Endothelial cell of umbilical vein (primary cell): ENCODE measurements at regions not wholly inside any gene's neighbourhood (a gene's known extent, or its start where the extent isn't known, plus 50 kb on each side); places are given as distances from the start of the nearest gene placed in this dataset.

Source experiments
- BruUV-seq: library from RNA; stranded (reverse); fragments of 400-500 nt; replicated peaks from 2 replicates; lab custom pipeline; 2021; lab: Mats Ljungman, UMichigan
- CTCF ChIA-PET: fragments of 300-600, 350-600 bp; sonication (Branson Sonifier 250); formaldehyde crosslinking; loops from one replicate; lab custom pipeline; 2021; ENCODE audit warnings: antibody characterized with exemption, inconsistent platforms; lab: Charles Lee
- POLR2A ChIA-PET: fragments of 300-600, 350-600 bp; sonication (Branson Sonifier 250); formaldehyde crosslinking; loops from one replicate; lab custom pipeline; 2021; ENCODE audit warnings: antibody characterized with exemption, inconsistent platforms; lab: Charles Lee
- DNase-seq: peaks from one replicate; pipeline ENCODE4 v3.0.0-alpha.2; 2011; ENCODE audit warnings: low read depth, low spot score
- FAIRE-seq: peaks from 2 replicates; lab custom pipeline; 2011; peaks lifted over from hg19 to GRCh38; lab: Jason Lieb, UNC
- H2AFZ ChIP-seq: 2 replicates; pipeline ENCODE4 v1.6.0; 2012; ENCODE audit warnings: low read depth, low read length, control low read depth, inconsistent platforms
- H3K27ac ChIP-seq: 2 replicates; pipeline ENCODE4 v1.5.1; 2011; ENCODE audit warnings: low read depth, mild to moderate bottlenecking, control low read depth, low read length, moderate library complexity; ENCODE audit not compliant: insufficient read depth
- H3K27me3 ChIP-seq, 2 experiments: 2 replicates each; pipeline versions ENCODE4 v1.6.0 to v1.6.1; 2011; ENCODE audit warnings: low read length in 2 of 2, mixed read lengths in 1 of 2; ENCODE audit not compliant: control insufficient read depth in 2 of 2, insufficient read depth in 2 of 2
- H3K36me3 ChIP-seq, 2 experiments: 2 replicates in 1 of 2; 3 replicates in 1 of 2; pipeline ENCODE4 v1.5.1; 2011; ENCODE audit warnings: low read length in 2 of 2, mild to moderate bottlenecking in 1 of 2, moderate library complexity in 1 of 2; ENCODE audit not compliant: control insufficient read depth in 2 of 2, insufficient read depth in 2 of 2; ENCODE audit errors: extremely low read depth in 1 of 2
- H3K4me1 ChIP-seq: 3 replicates; pipeline ENCODE4 v1.5.1; 2011; ENCODE audit warnings: mild to moderate bottlenecking, low read length; ENCODE audit not compliant: control insufficient read depth, insufficient read depth; ENCODE audit errors: extremely low read depth
- H3K4me2 ChIP-seq: 2 replicates; pipeline ENCODE4 v1.6.1; 2011; ENCODE audit warnings: low read length, control low read depth, mixed read lengths; ENCODE audit not compliant: insufficient read depth
- H3K4me3 ChIP-seq, 3 experiments: fragments of 200-600 bp in 1 of 3; sonication (generic), shearing (Covaris generic) in 1 of 3; replicated peaks in 1 of 3; 2 replicates each; pipeline ENCODE4 v1.5.1; 2011 to 2016; ENCODE audit warnings: control low read depth in 3 of 3, low read length in 3 of 3, mild to moderate bottlenecking in 2 of 3, inconsistent platforms in 1 of 3, low read depth in 1 of 3, moderate library complexity in 1 of 3; ENCODE audit not compliant: insufficient read depth in 1 of 3
- H3K79me2 ChIP-seq: 2 replicates; pipeline ENCODE4 v1.6.0; 2012; ENCODE audit warnings: low read length, inconsistent platforms; ENCODE audit not compliant: control insufficient read depth, insufficient read depth
- H3K9ac ChIP-seq: replicated peaks from 2 replicates; pipeline ENCODE3; 2011; ENCODE audit warnings: low read length, control low read depth; ENCODE audit not compliant: insufficient read depth; ENCODE audit errors: extremely low read depth
- H3K9me1 ChIP-seq: replicated peaks from 3 replicates; pipeline ENCODE4 v1.6.0; 2011; ENCODE audit warnings: mild to moderate bottlenecking, low read length; ENCODE audit not compliant: control insufficient read depth, insufficient read depth; ENCODE audit errors: extremely low read depth
- H3K9me3 ChIP-seq: replicated peaks from 2 replicates; pipeline ENCODE4 v1.5.1; 2012; ENCODE audit warnings: low read length, inconsistent platforms; ENCODE audit not compliant: control insufficient read depth, insufficient read depth
- H4K20me1 ChIP-seq: replicated peaks from 2 replicates; pipeline ENCODE3; 2011; ENCODE audit warnings: mild to moderate bottlenecking, low read length; ENCODE audit not compliant: control insufficient read depth, insufficient read depth; ENCODE audit errors: extremely low read depth
- EZH2 ChIP-seq: IDR thresholded peaks from 2 replicates; pipeline ENCODE4 v1.6.1; 2012; ENCODE audit warnings: borderline replicate concordance, low read depth, mild to moderate bottlenecking, moderate library complexity, low read length, inconsistent platforms; ENCODE audit not compliant: severe bottlenecking
- FOS ChIP-seq: IDR thresholded peaks from 2 replicates; pipeline ENCODE4 v1.6.1; 2011; ENCODE audit warnings: mild to moderate bottlenecking, low read length, moderate library complexity, borderline replicate concordance; ENCODE audit not compliant: insufficient read depth
- GATA2 ChIP-seq: IDR thresholded peaks from 2 replicates; pipeline ENCODE4 v1.7.0; 2011; ENCODE audit warnings: low read depth, mild to moderate bottlenecking, moderate library complexity, mixed read lengths, low read length; ENCODE audit not compliant: insufficient read length, insufficient read depth
- JUN ChIP-seq: IDR thresholded peaks from 2 replicates; pipeline ENCODE4 v1.6.1; 2011; ENCODE audit warnings: borderline replicate concordance, low read depth; ENCODE audit not compliant: insufficient read length, insufficient read depth
- MAX ChIP-seq: IDR thresholded peaks from 2 replicates; pipeline ENCODE4 v1.6.1; 2011; ENCODE audit not compliant: insufficient read depth, insufficient read length
- MYC ChIP-seq: IDR thresholded peaks from one replicate; pipeline ENCODE4 v1.6.1; 2011; ENCODE audit warnings: mild to moderate bottlenecking, low read depth, low read length
- POLR2A ChIP-seq: IDR thresholded peaks from 2 replicates; pipeline ENCODE4 v1.6.1; 2012; ENCODE audit warnings: low read depth, mild to moderate bottlenecking, control low read depth, low read length
- POLR2AphosphoS5 ChIP-seq: IDR thresholded peaks from 2 replicates; pipeline ENCODE4 v1.6.1; 2012; ENCODE audit warnings: low read depth, mild to moderate bottlenecking, control low read depth, low read length, moderate library complexity; ENCODE audit not compliant: insufficient read depth
- dilution Hi-C: fragments of 300-500 bp; cut with MboI; formaldehyde crosslinking; loops from one replicate; pipeline ENCODE4 v1.15.0; 2019; ENCODE audit warnings: low sequenced_read_pairs; ENCODE audit not compliant: extremely low pct_ligation_motif_present
- intact Hi-C: fragments of 100-400 bp; cut with micrococcal nuclease; formaldehyde crosslinking; loops from one replicate; pipeline ENCODE4 v1.10.0; 2022
- TF ChIP-seq, protein P1 (sequence below), 2 donors: IDR thresholded peaks; 1 replicate in 1 of 2; 2 replicates in 1 of 2; pipeline ENCODE4 v1.5.1; 2011; ENCODE audit warnings: low read length in 2 of 2, mild to moderate bottlenecking in 2 of 2, moderate library complexity in 2 of 2, control low read depth in 1 of 2, inconsistent platforms in 1 of 2, low read depth in 1 of 2; ENCODE audit not compliant: insufficient read depth in 1 of 2; ENCODE audit errors: extremely low read depth in 1 of 2

GRCh38 chr5:57411982-57412381 is 70.6 kb downstream of the ACTBL2 start:
- no peaks in the 10 kb centered on the region for H3K9me1 ChIP-seq
- FAIRE-seq: no peak
- no peaks in the 10 kb centered on the region for H4K20me1 ChIP-seq
- intact Hi-C loops (no loop called here), dilution Hi-C loops (no loop called here)
- H3K36me3 ChIP-seq: no peaks in the 10 kb centered on the region
- no peaks in the 10 kb centered on the region for H3K9me3 ChIP-seq
- no peak overlapping the region for H3K4me3 ChIP-seq
- ChIA-PET CTCF (interaction anchor here (1.0 kb wide), 1 partner anchor 11 kb away, joined by 3 read pairs; no protein-coding TSS in a partner anchor), POLR2A (no interaction called here)
- H3K4me2 ChIP-seq: no peak overlapping the region
- no TSS peak for BruUV-seq
- H3K79me2 ChIP-seq: no peaks in the 10 kb centered on the region
- H3K9ac ChIP-seq: no peak overlapping the region
- no peak overlapping the region for H2AFZ ChIP-seq
- H3K27me3 ChIP-seq: no peaks in the 10 kb centered on the region
- no peak for DNase-seq
- no peak for TF ChIP-seq MAX
- no peak for TF ChIP-seq EZH2
- no peak for TF ChIP-seq JUN
- TF ChIP-seq, protein P1, sequence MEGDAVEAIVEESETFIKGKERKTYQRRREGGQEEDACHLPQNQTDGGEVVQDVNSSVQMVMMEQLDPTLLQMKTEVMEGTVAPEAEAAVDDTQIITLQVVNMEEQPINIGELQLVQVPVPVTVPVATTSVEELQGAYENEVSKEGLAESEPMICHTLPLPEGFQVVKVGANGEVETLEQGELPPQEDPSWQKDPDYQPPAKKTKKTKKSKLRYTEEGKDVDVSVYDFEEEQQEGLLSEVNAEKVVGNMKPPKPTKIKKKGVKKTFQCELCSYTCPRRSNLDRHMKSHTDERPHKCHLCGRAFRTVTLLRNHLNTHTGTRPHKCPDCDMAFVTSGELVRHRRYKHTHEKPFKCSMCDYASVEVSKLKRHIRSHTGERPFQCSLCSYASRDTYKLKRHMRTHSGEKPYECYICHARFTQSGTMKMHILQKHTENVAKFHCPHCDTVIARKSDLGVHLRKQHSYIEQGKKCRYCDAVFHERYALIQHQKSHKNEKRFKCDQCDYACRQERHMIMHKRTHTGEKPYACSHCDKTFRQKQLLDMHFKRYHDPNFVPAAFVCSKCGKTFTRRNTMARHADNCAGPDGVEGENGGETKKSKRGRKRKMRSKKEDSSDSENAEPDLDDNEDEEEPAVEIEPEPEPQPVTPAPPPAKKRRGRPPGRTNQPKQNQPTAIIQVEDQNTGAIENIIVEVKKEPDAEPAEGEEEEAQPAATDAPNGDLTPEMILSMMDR (IDR thresholded peaks at IDR 0.05; ENCODE audit: extremely low read depth in 1 of 2, insufficient read depth in 1 of 2, low read depth in 1 of 2, low read length in 2 of 2): no peak
- no peak for TF ChIP-seq GATA2
- no peak for TF ChIP-seq POLR2AphosphoS5
- no peak for TF ChIP-seq POLR2A
- TF ChIP-seq MYC: no peak
- no peak for TF ChIP-seq FOS
- no peak overlapping the region for H3K27ac ChIP-seq
- H3K4me1 ChIP-seq: no peaks in the 10 kb centered on the region
